ENCODE measurements at regions not wholly inside any gene's neighbourhood (a gene's known extent, or its start where the extent isn't known, plus 50 kb on each side); places are given as distances from the start of the nearest gene placed in this dataset.

GRCh38 chr15:68487087-68487843 is 55.3 kb upstream of the ITGA11 start:
- TF ChIP-seq, protein P1, sequence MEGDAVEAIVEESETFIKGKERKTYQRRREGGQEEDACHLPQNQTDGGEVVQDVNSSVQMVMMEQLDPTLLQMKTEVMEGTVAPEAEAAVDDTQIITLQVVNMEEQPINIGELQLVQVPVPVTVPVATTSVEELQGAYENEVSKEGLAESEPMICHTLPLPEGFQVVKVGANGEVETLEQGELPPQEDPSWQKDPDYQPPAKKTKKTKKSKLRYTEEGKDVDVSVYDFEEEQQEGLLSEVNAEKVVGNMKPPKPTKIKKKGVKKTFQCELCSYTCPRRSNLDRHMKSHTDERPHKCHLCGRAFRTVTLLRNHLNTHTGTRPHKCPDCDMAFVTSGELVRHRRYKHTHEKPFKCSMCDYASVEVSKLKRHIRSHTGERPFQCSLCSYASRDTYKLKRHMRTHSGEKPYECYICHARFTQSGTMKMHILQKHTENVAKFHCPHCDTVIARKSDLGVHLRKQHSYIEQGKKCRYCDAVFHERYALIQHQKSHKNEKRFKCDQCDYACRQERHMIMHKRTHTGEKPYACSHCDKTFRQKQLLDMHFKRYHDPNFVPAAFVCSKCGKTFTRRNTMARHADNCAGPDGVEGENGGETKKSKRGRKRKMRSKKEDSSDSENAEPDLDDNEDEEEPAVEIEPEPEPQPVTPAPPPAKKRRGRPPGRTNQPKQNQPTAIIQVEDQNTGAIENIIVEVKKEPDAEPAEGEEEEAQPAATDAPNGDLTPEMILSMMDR (IDR thresholded peaks at IDR 0.05; ENCODE audit: low read depth, low read length) = no peak
- Histone ChIP-seq H3K9me3 (ENCODE audit: control insufficient read depth, insufficient read depth, low read length) (no peaks in the 10 kb centered on the region; the same call in 1 of the 2 replicates), H3K27ac (ENCODE audit: low read depth, low read length) (no peak overlapping the region), H3K27me3 (ENCODE audit: control insufficient read depth, insufficient read depth, low read length) (peaks cover 6% of the 10 kb centered on the region), H3K4me3 (ENCODE audit: low read depth, low read length) (no peak overlapping the region)
- CTCF ChIA-PET = interaction anchor here (0.9 to 1.2 kb wide), 4 partner anchors 11 to 187 kb away, joined by 3 to 5 read pairs (median 4); no protein-coding TSS in a partner anchor
- POLR2A ChIA-PET = no interaction called here
- no peak for DNase-seq (ENCODE audit: low read depth, low spot score)

GRCh38 chr15:68488290-68488689 is 56.3 kb upstream of the ITGA11 start:
- POLR2A ChIA-PET = no interaction called here
- Histone ChIP-seq H3K27ac (ENCODE audit: low read depth, low read length) (no peak overlapping the region), H3K9me3 (ENCODE audit: control insufficient read depth, insufficient read depth, low read length) (no peaks in the 10 kb centered on the region; the same call in 1 of the 2 replicates), H3K4me3 (ENCODE audit: low read depth, low read length) (no peak overlapping the region), H3K27me3 (ENCODE audit: control insufficient read depth, insufficient read depth, low read length) (peaks cover 12% of the 10 kb centered on the region)
- TF ChIP-seq, protein P1 (IDR thresholded peaks at IDR 0.05; ENCODE audit: low read depth, low read length) = no peak
- CTCF ChIA-PET = interaction anchor here (1.1 to 1.2 kb wide), 2 partner anchors 10 to 182 kb away, joined by 3 to 5 read pairs; no protein-coding TSS in a partner anchor
- no peak for DNase-seq (ENCODE audit: low read depth, low spot score)

DNA sequence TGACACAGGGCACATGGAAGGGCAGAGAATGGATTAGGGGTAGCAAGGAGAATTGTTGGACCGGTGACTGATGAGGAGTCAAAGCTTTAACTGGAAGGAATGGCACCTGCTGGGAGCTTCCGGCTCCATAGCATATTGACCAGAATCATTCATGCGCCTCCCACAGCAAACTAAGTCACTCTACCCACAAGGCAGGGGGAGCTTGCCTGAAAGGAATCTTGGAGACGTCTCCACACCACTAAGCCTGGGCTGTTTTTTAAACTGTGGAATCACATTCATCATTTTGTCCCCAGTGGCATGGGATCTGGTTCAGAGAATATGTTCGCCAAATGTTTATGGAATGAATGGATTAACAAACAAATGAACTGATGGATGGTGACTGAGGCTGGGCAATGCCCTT is 57.0 kb upstream of the ITGA11 start:
- H3K27me3 ChIP-seq (ENCODE audit: control insufficient read depth, insufficient read depth, low read length) = peaks cover 15% of the 10 kb centered on the region
- no peak for DNase-seq (ENCODE audit: low read depth, low spot score)
- TF ChIP-seq, protein P1 (IDR thresholded peaks at IDR 0.05; ENCODE audit: low read depth, low read length) = no peak
- CTCF ChIA-PET = no interaction called here
- no peak overlapping the region for H3K27ac ChIP-seq (ENCODE audit: low read depth, low read length)
- POLR2A ChIA-PET = no interaction called here
- no peak overlapping the region for H3K4me3 ChIP-seq (ENCODE audit: low read depth, low read length)
- H3K9me3 ChIP-seq (ENCODE audit: control insufficient read depth, insufficient read depth, low read length) = no peaks in the 10 kb centered on the region; the same call in 1 of the 2 replicates

DNA sequence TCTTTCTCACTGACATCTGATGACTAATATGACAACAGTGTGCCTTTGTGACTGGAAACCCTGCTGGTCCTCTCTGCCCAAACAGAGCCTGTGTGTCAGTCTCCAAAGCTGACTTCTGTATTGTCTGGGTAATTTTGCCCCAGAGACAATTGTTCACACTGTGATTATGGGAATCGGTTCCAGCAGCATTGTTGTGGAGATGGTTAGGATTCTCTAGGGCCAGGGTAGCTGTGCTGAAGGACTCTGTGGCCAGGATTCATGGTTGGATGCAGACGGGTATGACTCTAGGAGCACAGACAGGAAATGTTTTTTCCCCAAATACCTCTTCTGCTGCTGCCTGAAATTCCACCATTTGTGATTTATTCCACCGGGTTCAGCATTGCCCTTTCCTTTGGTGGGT is 57.5 kb upstream of the ITGA11 start:
- no peak overlapping the region for H3K27ac ChIP-seq (ENCODE audit: low read depth, low read length)
- no peak overlapping the region for H3K4me3 ChIP-seq (ENCODE audit: low read depth, low read length)
- no peak for DNase-seq (ENCODE audit: low read depth, low spot score)
- ChIA-PET CTCF (no interaction called here), POLR2A (no interaction called here)
- peaks cover 16% of the 10 kb centered on the region for H3K27me3 ChIP-seq (ENCODE audit: control insufficient read depth, insufficient read depth, low read length)
- no peaks in the 10 kb centered on the region; the same call in 1 of the 2 replicates for H3K9me3 ChIP-seq (ENCODE audit: control insufficient read depth, insufficient read depth, low read length)
- TF ChIP-seq, protein P1 (IDR thresholded peaks at IDR 0.05; ENCODE audit: low read depth, low read length) = no peak

GRCh38 chr15:68491415-68492106 is 59.6 kb upstream of the ITGA11 start:
- Histone ChIP-seq H3K27ac (ENCODE audit: low read depth, low read length) (no peak overlapping the region), H3K27me3 (ENCODE audit: control insufficient read depth, insufficient read depth, low read length) (peaks cover 22% of the 10 kb centered on the region), H3K4me3 (ENCODE audit: low read depth, low read length) (no peak overlapping the region), H3K9me3 (ENCODE audit: control insufficient read depth, insufficient read depth, low read length) (no peaks in the 10 kb centered on the region; the same call in 1 of the 2 replicates)
- ChIA-PET POLR2A (interaction anchor here (0.7 kb wide), 1 partner anchor 20 kb away, joined by 3 read pairs; no protein-coding TSS in a partner anchor), CTCF (no interaction called here)
- TF ChIP-seq, protein P1 (IDR thresholded peaks at IDR 0.05; ENCODE audit: low read depth, low read length) = no peak
- no peak for DNase-seq (ENCODE audit: low read depth, low spot score)
